H54 (cell line): ENCODE measurements at regions not wholly inside any gene's neighbourhood (a gene's known extent, or its start where the extent isn't known, plus 50 kb on each side); places are given as distances from the start of the nearest gene placed in this dataset.
A peak's percentile ranks its signal among the peaks of the same experiment; 100 is the strongest.
"Not testable (repeated sequence)": the region's sequence is repeated elsewhere in the genome, so short reads cannot be mapped to it uniquely, and the experiment has no call there.

Experiments used
- DNase-seq: peaks from one replicate; pipeline ENCODE4 v3.0.0; 2011; ENCODE audit warnings: low spot score, mixed read lengths; ENCODE audit not compliant: insufficient read length
- FAIRE-seq: peaks from 3 replicates; lab custom pipeline; 2011; peaks lifted over from hg19 to GRCh38; lab: Jason Lieb, UNC
- POLR2A ChIP-seq: IDR thresholded peaks from 2 replicates; pipeline ENCODE4 v1.6.1; 2011; ENCODE audit warnings: low read depth, mild to moderate bottlenecking, low read length

DNA sequence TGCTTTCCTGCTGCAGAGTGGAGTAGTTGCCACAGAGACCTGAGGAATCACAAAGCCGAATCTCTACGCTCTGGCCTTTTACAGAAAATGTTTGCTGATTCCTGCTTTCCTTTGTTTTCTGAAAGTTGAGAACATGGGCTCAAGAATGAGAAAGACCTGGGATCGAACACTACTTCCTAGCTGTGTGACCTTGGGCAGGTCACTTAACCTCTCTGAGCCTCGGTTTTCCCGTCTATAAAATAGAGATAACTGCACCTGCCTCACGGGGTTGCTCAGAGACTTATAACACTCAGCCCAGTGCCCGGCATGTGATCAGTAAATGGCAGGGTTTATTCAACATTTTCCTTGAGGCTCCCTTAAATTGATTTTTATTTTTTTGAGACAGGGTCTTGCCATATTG, 70.9 kb upstream of the ALX4 start:
- no peak for TF ChIP-seq POLR2A
- DNase-seq (no peak), FAIRE-seq (no peak)

DNA sequence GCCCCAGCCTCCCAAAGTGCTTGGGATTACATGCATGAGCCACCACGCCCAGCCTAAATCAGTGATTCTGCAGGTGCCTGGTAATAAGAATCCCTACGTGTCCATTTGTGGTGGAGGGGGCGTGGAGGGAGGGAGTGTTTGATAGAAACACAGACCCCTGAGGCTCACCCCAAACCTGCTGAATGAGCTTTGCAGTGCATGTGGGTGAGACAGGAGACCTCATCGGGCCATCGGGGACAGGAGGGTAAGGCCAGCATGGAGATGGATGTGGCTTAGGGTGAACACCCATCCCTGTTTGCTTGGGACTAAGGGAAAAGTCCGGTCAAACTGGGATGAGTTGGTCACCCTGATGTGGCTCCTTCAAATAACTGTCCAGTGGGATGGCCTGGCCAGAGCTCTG, 71.3 kb upstream of the ALX4 start:
- DNase-seq (no peak), FAIRE-seq (no peak)
- TF ChIP-seq POLR2A, result no peak

- no peak for TF ChIP-seq POLR2A
- no peak for FAIRE-seq
- DNase-seq, result no peak
Measured at GRCh38 chr11:44382118-44382517, 72.2 kb upstream of the ALX4 start.

- FAIRE-seq (no peak), DNase-seq (no peak)
- TF ChIP-seq POLR2A, result no peak
Measured at GRCh38 chr11:44382656-44383240, 72.8 kb upstream of the ALX4 start.

- TF ChIP-seq POLR2A, result no peak
- FAIRE-seq (no peak), DNase-seq (no peak)
Measured at GRCh38 chr11:44383246-44383645, 73.3 kb upstream of the ALX4 start.

GRCh38 chr11:44387415-44387814, 77.5 kb upstream of the ALX4 start:
- no peak for TF ChIP-seq POLR2A
- DNase-seq (no peak), FAIRE-seq (no peak)

GRCh38 chr11:44387825-44388224, 77.9 kb upstream of the ALX4 start:
- TF ChIP-seq POLR2A, result no peak
- FAIRE-seq, result no peak
- no peak for DNase-seq

DNA sequence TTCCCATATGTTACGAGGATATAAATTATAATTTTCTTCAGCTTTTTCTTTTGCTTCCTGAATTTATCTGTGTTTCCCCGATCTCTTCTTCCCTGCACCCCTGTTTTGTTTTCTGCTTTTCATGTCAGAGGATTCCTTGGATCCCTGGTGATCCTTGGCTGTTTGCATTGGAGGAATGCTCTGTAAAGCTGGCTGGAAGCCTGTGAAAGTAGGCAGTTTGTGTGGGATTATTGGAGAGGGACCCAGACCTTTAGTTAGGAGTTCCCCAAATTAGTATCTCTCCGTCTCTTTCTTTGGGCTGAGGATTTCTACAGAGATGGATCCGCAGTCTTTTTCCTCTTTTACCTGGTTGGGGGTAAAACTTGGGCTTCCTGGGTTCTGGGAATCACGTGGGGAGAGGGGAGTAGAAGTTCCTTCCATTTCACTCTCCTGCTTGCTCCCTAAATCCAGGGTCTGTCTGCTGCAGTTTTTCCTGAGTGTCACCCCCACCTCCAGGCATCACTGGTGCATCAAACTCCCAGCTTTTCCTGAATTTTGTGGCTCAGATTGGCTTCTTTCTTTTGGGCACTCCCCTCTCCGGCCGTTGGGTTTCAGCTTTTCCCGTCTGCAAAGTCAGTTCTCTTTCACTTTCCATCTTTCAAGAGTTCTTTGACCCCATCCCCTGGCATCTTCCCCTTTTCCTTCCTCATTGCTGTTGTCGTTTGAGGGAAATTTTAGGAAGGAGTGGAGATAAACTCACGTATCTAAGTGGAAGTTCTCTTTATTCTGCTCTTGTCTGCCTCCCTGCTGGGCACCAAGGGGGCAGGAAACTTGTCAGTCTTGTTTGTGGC, 79.1 kb upstream of the ALX4 start:
- FAIRE-seq, result no peak
- DNase-seq, result no peak
- no peak for TF ChIP-seq POLR2A

- no peak for TF ChIP-seq POLR2A
- FAIRE-seq (no peak), DNase-seq (no peak)
Measured at GRCh38 chr11:44389963-44390605, 80.1 kb upstream of the ALX4 start.

DNA sequence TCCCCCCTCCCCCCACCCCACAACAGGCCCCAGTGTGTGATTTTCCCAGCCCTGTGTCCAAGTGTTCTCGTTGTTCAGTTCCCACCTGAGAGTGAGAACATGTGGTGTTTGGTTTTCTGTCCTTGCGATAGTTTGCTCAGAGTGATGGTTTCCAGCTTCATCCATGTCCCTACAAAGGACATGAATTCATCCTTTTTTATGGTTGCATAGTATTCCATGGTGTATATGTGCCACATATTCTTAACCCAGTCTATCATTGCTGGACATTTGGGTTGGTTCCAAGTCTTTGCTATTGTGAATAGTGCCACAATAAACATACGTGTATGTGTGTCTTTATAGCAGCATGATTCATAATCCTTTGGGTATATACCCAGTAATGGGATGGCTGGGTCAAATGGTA, 81.1 kb upstream of the ALX4 start:
- FAIRE-seq, DNase-seq: not testable (repeated sequence)

DNA sequence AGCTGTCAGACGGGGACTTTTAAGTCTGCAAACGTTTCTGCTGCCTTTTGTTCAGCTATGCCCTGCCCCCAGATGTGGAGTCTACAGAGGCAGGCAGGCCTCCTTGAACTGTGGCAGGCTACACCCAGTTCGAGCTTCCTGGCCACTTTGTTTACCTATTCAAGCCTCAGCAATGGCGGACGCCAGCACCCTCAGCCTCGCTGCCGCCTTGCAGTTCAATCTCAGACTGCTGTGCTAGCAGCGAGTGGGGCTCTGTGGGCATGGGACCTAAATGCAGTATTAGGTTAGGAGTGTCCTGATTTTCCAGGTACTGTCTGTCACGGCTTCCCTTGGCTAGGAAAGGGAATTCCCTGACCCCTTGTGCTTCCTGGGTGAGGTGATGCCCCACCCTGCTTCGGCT, 86.8 kb upstream of the ALX4 start:
- not testable (repeated sequence) for FAIRE-seq, DNase-seq

DNA sequence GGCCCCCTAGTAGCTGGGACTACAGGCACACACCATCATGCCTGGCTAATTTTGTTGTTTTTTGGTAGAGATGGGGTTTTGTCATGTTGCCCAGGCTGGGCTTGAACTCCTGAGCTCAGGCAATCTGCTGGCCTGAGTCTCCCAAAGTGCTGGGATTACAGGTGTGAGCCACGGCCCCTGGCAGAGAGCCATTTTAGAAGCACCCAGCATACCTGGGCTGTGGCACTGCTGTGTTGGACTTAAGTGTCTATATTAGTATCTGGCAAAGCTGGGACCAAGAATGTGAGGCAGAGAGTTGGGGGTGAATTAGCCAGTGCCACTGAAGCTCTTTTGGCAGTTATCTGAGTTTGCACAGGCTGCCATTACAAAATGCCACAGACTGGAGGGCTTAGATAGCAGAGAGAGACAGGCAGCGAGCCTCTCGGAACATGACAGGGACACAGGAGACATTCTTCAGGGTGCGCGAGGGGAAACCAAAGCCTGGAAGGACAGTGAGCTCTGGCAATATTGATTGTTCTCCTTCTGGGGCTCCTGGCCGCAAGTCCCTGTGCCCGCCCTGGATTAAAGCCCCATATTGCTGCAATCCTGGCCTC, 87.7 kb upstream of the ALX4 start:
- FAIRE-seq, result no peak
- no peak for DNase-seq
- no peak for TF ChIP-seq POLR2A

DNA sequence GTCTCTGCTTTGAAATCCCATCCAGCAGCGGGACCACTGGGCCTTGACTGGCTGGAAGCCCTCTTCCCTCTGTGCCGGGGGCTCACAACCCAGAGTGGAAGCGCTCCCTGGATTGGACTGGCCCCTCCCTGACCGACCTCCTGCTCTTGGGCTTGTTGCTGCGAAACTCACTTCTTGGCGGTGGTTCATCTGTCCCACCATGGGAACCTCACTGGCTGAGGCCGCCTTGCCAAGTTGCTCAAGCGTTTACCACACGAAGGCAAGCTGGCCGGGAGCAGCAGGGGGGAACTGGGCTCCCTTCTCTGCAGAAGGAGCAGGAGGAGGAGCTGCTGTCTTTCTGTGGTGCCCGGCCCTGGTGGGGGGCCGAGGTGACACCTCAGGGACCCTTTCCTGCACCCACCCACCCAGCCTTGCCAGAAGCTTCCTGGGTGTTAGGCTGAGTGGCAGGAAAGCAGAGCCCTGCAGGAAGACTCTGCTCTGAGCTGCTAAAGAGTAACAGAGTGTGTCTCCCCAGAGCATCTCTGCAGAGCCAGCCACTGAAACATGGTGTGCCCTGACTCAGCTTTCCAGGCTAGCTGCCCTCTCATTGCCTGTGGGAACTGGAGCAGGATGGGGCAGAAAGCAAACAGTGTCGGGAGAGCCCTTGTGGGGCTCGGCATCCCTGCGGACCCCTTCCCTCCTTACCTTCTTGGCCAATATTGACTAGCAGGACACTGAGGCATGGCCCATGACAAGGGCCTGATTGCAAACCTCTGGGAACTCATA, 88.5 kb upstream of the ALX4 start:
- no peak for TF ChIP-seq POLR2A
- no peak for FAIRE-seq
- peak; percentile 14 for DNase-seq

GRCh38 chr11:44399968-44400367, 90.0 kb upstream of the ALX4 start:
- DNase-seq (no peak), FAIRE-seq (no peak)
- no peak for TF ChIP-seq POLR2A
